Fibroblast of lung (primary cell): ENCODE measurements at regions not wholly inside any gene's neighbourhood (a gene's known extent, or its start where the extent isn't known, plus 50 kb on each side); places are given as distances from the start of the nearest gene placed in this dataset.

Experiments
- DNase-seq, 2 donors: peaks; one replicate each; pipeline versions ENCODE4 v3.0.0 to v3.0.0-alpha.2; 2010; ENCODE audit warnings: low read depth in 2 of 2
- H2AFZ ChIP-seq: 2 replicates; pipeline ENCODE4 v1.5.1; 2012; ENCODE audit warnings: low read length, control low read depth, inconsistent platforms
- H3K27ac ChIP-seq: 2 replicates; pipeline ENCODE4 v1.5.1; 2011; ENCODE audit warnings: low read length, control low read depth; ENCODE audit not compliant: insufficient read depth
- H3K27me3 ChIP-seq: 2 replicates; pipeline ENCODE4 v1.5.1; 2011; ENCODE audit warnings: mild to moderate bottlenecking, low read length; ENCODE audit not compliant: control insufficient read depth, insufficient read depth
- H3K36me3 ChIP-seq: 2 replicates; pipeline ENCODE4 v1.5.1; 2011; ENCODE audit warnings: low read length; ENCODE audit not compliant: control insufficient read depth, insufficient read depth
- H3K4me1 ChIP-seq: 2 replicates; pipeline ENCODE4 v1.5.1; 2011; ENCODE audit warnings: low read length; ENCODE audit not compliant: control insufficient read depth, insufficient read depth; ENCODE audit errors: extremely low read depth
- H3K4me2 ChIP-seq: 2 replicates; pipeline ENCODE4 v1.5.1; 2011; ENCODE audit warnings: low read length, control low read depth; ENCODE audit not compliant: insufficient read depth; ENCODE audit errors: extremely low read depth
- H3K4me3 ChIP-seq, 4 experiments: fragments of 200-600 bp in 1 of 4; sonication (generic) in 1 of 4; replicated peaks in 1 of 4; 2 replicates each; pipeline ENCODE4 v1.5.1; 2011 to 2016; ENCODE audit warnings: low read length in 4 of 4, low read depth in 3 of 4, mild to moderate bottlenecking in 3 of 4, control low read depth in 2 of 4, inconsistent platforms in 1 of 4, mixed read lengths in 1 of 4; ENCODE audit not compliant: insufficient read depth in 1 of 4; ENCODE audit errors: control extremely low read depth in 1 of 4
- H3K79me2 ChIP-seq: 2 replicates; pipeline ENCODE4 v1.5.1; 2012; ENCODE audit warnings: mild to moderate bottlenecking, low read length, inconsistent platforms; ENCODE audit not compliant: control insufficient read depth, insufficient read depth
- H3K9ac ChIP-seq: 2 replicates; pipeline ENCODE4 v1.5.1; 2011; ENCODE audit warnings: mild to moderate bottlenecking, low read length, control low read depth; ENCODE audit not compliant: insufficient read depth
- H3K9me3 ChIP-seq: 2 replicates; pipeline ENCODE4 v1.5.1; 2012; ENCODE audit warnings: low read depth, low read length; ENCODE audit not compliant: control insufficient read depth, insufficient read depth
- H4K20me1 ChIP-seq: 2 replicates; pipeline ENCODE4 v1.5.1; 2011; ENCODE audit warnings: low read length; ENCODE audit not compliant: control insufficient read depth, insufficient read depth; ENCODE audit errors: extremely low read depth
- EZH2 ChIP-seq: IDR thresholded peaks from 2 replicates; pipeline ENCODE4 v1.5.1; 2012; ENCODE audit warnings: low read length, control low read depth, mild to moderate bottlenecking; ENCODE audit errors: missing control alignments
- TF ChIP-seq, protein P1 (sequence below), 2 donors: IDR thresholded peaks in 1 of 2; conservative IDR thresholded peaks in 1 of 2; 1 replicate in 1 of 2; 2 replicates in 1 of 2; pipeline ENCODE4 v1.5.1; 2011 to 2012; ENCODE audit warnings: low read length in 2 of 2, control low read depth in 1 of 2, inconsistent platforms in 1 of 2, low read depth in 1 of 2, mild to moderate bottlenecking in 1 of 2

DNA sequence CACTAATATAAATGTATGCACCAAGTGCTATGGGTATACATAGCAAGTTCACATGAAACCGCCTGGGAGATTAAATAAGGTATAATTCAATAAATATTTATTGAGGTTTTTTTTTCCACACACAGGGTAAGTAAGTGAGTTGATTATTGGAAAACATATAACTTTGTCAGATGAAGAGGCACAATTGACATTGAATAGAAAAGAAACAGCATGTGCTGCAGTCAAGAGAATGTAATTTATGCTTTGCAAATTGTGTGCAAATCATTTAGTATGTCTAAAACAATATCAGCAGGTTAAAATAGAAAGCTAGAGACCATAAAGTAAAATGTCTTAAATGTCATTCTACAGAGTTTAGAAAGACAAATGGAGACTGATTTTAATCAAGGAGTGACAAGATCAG lies 560.0 kb downstream of the AMY1C start:
- no peak overlapping the region for H3K4me2 ChIP-seq
- H3K27ac ChIP-seq = no peak overlapping the region
- no peak overlapping the region for H3K9ac ChIP-seq
- H3K9me3 ChIP-seq = no peaks in the 10 kb centered on the region
- no peaks in the 10 kb centered on the region for H4K20me1 ChIP-seq
- no peaks in the 10 kb centered on the region for H3K4me1 ChIP-seq
- no peak for DNase-seq
- no peaks in the 10 kb centered on the region for H3K27me3 ChIP-seq
- no peaks in the 10 kb centered on the region for H3K36me3 ChIP-seq
- no peak overlapping the region for H2AFZ ChIP-seq
- no peaks in the 10 kb centered on the region for H3K79me2 ChIP-seq
- H3K4me3 ChIP-seq = no peak overlapping the region
- TF ChIP-seq, protein P1, sequence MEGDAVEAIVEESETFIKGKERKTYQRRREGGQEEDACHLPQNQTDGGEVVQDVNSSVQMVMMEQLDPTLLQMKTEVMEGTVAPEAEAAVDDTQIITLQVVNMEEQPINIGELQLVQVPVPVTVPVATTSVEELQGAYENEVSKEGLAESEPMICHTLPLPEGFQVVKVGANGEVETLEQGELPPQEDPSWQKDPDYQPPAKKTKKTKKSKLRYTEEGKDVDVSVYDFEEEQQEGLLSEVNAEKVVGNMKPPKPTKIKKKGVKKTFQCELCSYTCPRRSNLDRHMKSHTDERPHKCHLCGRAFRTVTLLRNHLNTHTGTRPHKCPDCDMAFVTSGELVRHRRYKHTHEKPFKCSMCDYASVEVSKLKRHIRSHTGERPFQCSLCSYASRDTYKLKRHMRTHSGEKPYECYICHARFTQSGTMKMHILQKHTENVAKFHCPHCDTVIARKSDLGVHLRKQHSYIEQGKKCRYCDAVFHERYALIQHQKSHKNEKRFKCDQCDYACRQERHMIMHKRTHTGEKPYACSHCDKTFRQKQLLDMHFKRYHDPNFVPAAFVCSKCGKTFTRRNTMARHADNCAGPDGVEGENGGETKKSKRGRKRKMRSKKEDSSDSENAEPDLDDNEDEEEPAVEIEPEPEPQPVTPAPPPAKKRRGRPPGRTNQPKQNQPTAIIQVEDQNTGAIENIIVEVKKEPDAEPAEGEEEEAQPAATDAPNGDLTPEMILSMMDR (conservative IDR thresholded peaks at IDR 0.05 in 1 of 2, IDR thresholded peaks at IDR 0.05 in 1 of 2; ENCODE audit: low read depth in 1 of 2, low read length in 2 of 2) = no peak
- no peak for TF ChIP-seq EZH2

DNA sequence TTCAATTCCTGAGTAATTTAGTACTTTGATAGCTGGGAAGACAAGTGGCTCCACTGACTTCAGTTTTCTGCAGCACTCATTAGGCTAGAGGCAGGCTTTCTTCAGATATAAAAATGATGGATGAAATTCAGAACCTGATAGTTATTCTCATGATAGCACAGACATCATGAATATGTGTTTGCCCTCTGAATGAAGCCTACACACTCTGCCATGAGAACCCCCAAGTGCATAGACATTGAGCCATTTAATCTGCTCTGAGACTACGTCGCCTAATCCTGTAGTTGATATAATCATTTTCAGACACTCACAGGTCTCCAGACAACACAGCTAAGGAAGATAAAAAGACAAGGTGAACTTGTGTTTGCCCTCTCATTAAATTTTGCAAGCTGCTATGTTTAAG lies 566.1 kb downstream of the AMY1C start:
- Histone ChIP-seq H4K20me1 (no peaks in the 10 kb centered on the region), H3K4me1 (no peaks in the 10 kb centered on the region), H3K27ac (no peak overlapping the region), H3K27me3 (no peaks in the 10 kb centered on the region), H3K4me2 (no peak overlapping the region), H3K79me2 (no peaks in the 10 kb centered on the region), H3K9me3 (no peaks in the 10 kb centered on the region), H3K36me3 (no peaks in the 10 kb centered on the region), H2AFZ (no peak overlapping the region), H3K4me3 (no peak overlapping the region), H3K9ac (no peak overlapping the region)
- no peak for TF ChIP-seq EZH2
- TF ChIP-seq, protein P1 (conservative IDR thresholded peaks at IDR 0.05 in 1 of 2, IDR thresholded peaks at IDR 0.05 in 1 of 2; ENCODE audit: low read depth in 1 of 2, low read length in 2 of 2) = no peak
- no peak for DNase-seq

GRCh38 chr1:104322131-104322530 lies 572.4 kb downstream of the AMY1C start:
- Histone ChIP-seq H3K4me3 (no peak overlapping the region), H3K36me3 (no peaks in the 10 kb centered on the region), H3K9ac (no peak overlapping the region), H3K79me2 (no peaks in the 10 kb centered on the region), H3K27ac (no peak overlapping the region), H3K27me3 (no peaks in the 10 kb centered on the region), H2AFZ (no peak overlapping the region), H3K9me3 (no peaks in the 10 kb centered on the region), H3K4me2 (no peak overlapping the region), H4K20me1 (no peaks in the 10 kb centered on the region), H3K4me1 (no peaks in the 10 kb centered on the region)
- TF ChIP-seq EZH2 = no peak
- TF ChIP-seq, protein P1 (conservative IDR thresholded peaks at IDR 0.05 in 1 of 2, IDR thresholded peaks at IDR 0.05 in 1 of 2; ENCODE audit: low read depth in 1 of 2, low read length in 2 of 2) = no peak
- no peak for DNase-seq
